ENCODE measurements at regions not wholly inside any gene's neighbourhood (a gene's known extent, or its start where the extent isn't known, plus 50 kb on each side); places are given as distances from the start of the nearest gene placed in this dataset.

DNA sequence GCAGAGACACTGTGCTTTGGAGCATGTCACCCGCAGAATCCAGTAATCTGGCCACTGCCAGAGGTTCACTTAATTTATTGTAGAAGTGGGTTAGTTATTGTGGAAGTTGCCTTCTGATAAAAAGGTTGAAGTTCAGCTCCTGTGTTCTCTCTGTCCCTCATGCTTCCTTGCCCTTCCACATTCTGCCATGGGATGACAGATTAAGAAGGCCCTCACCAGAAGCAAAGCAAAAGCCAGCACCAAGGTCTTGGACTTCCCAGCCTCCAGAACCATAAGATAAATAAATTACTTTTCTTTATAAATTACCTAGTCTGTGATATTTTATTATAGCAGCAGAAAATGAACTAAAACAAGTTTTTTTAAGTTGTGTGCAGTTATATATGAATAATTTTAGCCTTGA lies 145.0 kb upstream of the SH3BP4 start:
- TF ChIP-seq, protein P1, sequence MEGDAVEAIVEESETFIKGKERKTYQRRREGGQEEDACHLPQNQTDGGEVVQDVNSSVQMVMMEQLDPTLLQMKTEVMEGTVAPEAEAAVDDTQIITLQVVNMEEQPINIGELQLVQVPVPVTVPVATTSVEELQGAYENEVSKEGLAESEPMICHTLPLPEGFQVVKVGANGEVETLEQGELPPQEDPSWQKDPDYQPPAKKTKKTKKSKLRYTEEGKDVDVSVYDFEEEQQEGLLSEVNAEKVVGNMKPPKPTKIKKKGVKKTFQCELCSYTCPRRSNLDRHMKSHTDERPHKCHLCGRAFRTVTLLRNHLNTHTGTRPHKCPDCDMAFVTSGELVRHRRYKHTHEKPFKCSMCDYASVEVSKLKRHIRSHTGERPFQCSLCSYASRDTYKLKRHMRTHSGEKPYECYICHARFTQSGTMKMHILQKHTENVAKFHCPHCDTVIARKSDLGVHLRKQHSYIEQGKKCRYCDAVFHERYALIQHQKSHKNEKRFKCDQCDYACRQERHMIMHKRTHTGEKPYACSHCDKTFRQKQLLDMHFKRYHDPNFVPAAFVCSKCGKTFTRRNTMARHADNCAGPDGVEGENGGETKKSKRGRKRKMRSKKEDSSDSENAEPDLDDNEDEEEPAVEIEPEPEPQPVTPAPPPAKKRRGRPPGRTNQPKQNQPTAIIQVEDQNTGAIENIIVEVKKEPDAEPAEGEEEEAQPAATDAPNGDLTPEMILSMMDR (IDR thresholded peaks at IDR 0.05; ENCODE audit: low read depth, low read length) = no peak
- no peak for TF ChIP-seq POLR2A (IDR thresholded peaks at IDR 0.05; ENCODE audit: extremely low read depth, insufficient read length)
- TF ChIP-seq, protein P2, sequence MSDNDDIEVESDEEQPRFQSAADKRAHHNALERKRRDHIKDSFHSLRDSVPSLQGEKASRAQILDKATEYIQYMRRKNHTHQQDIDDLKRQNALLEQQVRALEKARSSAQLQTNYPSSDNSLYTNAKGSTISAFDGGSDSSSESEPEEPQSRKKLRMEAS (IDR thresholded peaks at IDR 0.05; ENCODE audit: low read depth, low read length) = no peak
